CD8-positive, alpha-beta memory T cell (primary cell): ENCODE measurements at regions not wholly inside any gene's neighbourhood (a gene's known extent, or its start where the extent isn't known, plus 50 kb on each side); places are given as distances from the start of the nearest gene placed in this dataset.
"Not testable (repeated sequence)": the region's sequence is repeated elsewhere in the genome, so short reads cannot be mapped to it uniquely, and the experiment has no call there.

Experiments
- CTCF ChIA-PET: fragments of 350-600 bp; sonication (Branson Sonifier 250); formaldehyde crosslinking; loops from one replicate; lab custom pipeline; 2021; ENCODE audit warnings: antibody characterized with exemption; lab: Charles Lee
- POLR2A ChIA-PET: fragments of 350-600 bp; sonication (Branson Sonifier 250); formaldehyde crosslinking; loops from one replicate; lab custom pipeline; 2021; ENCODE audit warnings: antibody characterized with exemption; lab: Charles Lee
- DNase-seq, 5 donors: peaks; one replicate each; pipeline versions ENCODE4 v3.0.0 to v3.0.0-alpha.2; 2020 to 2022; ENCODE audit warnings: mixed read lengths in 1 of 5
- H3K27ac ChIP-seq: one replicate; pipeline ENCODE4 v1.7.0; 2013; ENCODE audit warnings: low read depth, mild to moderate bottlenecking, low read length, moderate library complexity
- H3K27me3 ChIP-seq: 2 replicates; pipeline ENCODE4 v1.7.0; 2013; ENCODE audit warnings: low read length, mild to moderate bottlenecking; ENCODE audit not compliant: insufficient read depth, poor library complexity, severe bottlenecking
- H3K36me3 ChIP-seq: 2 replicates; pipeline ENCODE4 v1.7.0; 2013; ENCODE audit warnings: mild to moderate bottlenecking, low read length, moderate library complexity; ENCODE audit not compliant: insufficient read depth
- H3K4me1 ChIP-seq: 2 replicates; pipeline ENCODE4 v1.7.0; 2013; ENCODE audit warnings: mild to moderate bottlenecking, low read length, moderate library complexity; ENCODE audit not compliant: insufficient read depth
- H3K4me3 ChIP-seq: 2 replicates; pipeline ENCODE4 v1.7.0; 2013; ENCODE audit warnings: mild to moderate bottlenecking, low read length
- H3K9me3 ChIP-seq: 2 replicates; pipeline ENCODE4 v1.7.0; 2013; ENCODE audit warnings: mild to moderate bottlenecking, low read length
- H3K27ac Mint-ChIP-seq, 8 donors: one replicate each; pipeline ENCODE4 v1.8.0; 2020 to 2021; ENCODE audit warnings: mixed read lengths in 8 of 8, mild to moderate bottlenecking in 6 of 8, inconsistent platforms in 3 of 8, moderate library complexity in 3 of 8
- H3K27me3 Mint-ChIP-seq, 2 donors: one replicate each; pipeline ENCODE4 v1.8.0; 2020 to 2021; ENCODE audit warnings: mixed read lengths in 2 of 2, mild to moderate bottlenecking in 1 of 2, moderate library complexity in 1 of 2
- H3K36me3 Mint-ChIP-seq, 3 donors: one replicate each; pipeline ENCODE4 v1.8.0; 2020 to 2021; ENCODE audit warnings: mixed read lengths in 3 of 3, inconsistent platforms in 1 of 3, mild to moderate bottlenecking in 1 of 3
- H3K4me1 Mint-ChIP-seq, 3 donors: one replicate each; pipeline ENCODE4 v1.8.0; 2020 to 2021; ENCODE audit warnings: mixed read lengths in 3 of 3, inconsistent platforms in 1 of 3, mild to moderate bottlenecking in 1 of 3
- H3K4me3 Mint-ChIP-seq, 7 donors: one replicate each; pipeline ENCODE4 v1.8.0; 2020 to 2021; ENCODE audit warnings: mixed read lengths in 7 of 7, mild to moderate bottlenecking in 6 of 7, moderate library complexity in 4 of 7, inconsistent platforms in 2 of 7
- H3K9me3 Mint-ChIP-seq, 5 donors: one replicate each; pipeline ENCODE4 v1.8.0; 2020 to 2022; ENCODE audit warnings: mixed read lengths in 5 of 5, mild to moderate bottlenecking in 3 of 5, moderate library complexity in 2 of 5, inconsistent platforms in 1 of 5

DNA sequence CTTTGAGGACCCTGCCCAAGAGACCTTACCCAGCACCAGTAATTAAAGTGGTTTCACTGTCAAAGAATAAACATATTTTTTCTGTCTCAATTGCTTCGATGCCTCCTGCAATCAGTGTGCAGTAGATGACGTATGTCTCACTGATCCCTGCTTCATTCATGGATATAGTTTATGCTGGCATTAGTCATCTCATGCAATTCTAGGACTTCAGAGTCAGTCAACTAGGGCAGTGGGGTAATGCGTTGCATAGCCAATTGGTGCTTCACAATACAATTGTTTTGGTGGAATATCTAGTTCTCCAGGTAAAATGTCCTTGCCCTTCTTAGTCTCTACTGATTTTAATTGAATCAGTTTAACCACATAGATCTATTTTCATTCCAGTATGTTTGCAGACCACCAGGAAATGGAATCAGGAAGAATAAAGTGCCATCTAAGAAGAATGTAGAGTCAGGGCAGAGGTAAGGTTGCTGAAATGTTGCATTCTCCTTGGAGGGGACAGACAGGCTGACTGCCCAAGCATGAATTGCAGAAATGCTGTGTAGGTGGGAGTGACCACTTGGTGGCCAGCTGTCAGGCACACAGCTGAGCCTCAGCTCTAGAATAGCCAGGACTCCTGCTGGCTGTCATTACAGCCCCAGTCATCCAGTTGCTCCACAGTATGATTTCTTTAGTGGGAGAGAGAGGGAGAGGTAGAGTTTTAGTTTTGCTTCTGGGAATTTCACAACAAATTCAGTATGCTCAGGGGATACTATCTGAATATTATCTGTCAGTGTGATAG lies 73.5 kb upstream of the MEGF10 start:
- H3K9me3 ChIP-seq = no peaks in the 10 kb centered on the region
- H3K27ac ChIP-seq = no peak overlapping the region
- Mint-ChIP-seq H3K4me3 (no peak overlapping the region), H3K27me3 (peaks cover 18 to 42% of the 10 kb centered on the region in 2 donors), H3K9me3 (peaks cover 0 to 3% (median 0%) of the 10 kb centered on the region in 5 donors), H3K27ac (no peak overlapping the region), H3K4me1 (no peaks in the 10 kb centered on the region), H3K36me3 (peaks cover 0 to 13% (median 1%) of the 10 kb centered on the region in 3 donors)
- no peak overlapping the region for H3K4me3 ChIP-seq
- H3K4me1 ChIP-seq = no peaks in the 10 kb centered on the region
- CTCF ChIA-PET = no interaction called here
- DNase-seq = no peak
- H3K27me3 ChIP-seq = peaks cover 3% of the 10 kb centered on the region
- H3K36me3 ChIP-seq = no peaks in the 10 kb centered on the region
- POLR2A ChIA-PET = no interaction called here

DNA sequence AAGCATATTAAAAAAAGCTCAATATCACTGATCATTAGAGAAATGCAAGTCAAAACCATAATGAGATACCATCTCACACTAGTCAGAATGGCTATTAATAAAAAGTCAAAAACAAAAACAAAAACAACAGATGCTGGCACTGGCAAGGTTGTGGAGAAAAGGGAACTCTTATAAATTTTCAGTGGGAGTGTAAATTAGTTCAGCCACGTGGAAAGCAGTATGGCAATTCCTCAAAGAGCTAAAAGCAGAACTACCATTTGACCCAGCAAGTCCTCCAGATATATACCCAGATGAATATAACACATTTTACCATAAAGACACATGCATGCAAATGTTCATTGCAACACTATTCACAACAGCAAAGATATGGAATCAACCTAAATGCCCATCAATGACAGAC lies 68.7 kb upstream of the MEGF10 start:
- H3K4me3 Mint-ChIP-seq, CTCF ChIA-PET, DNase-seq, H3K9me3 ChIP-seq, H3K27ac Mint-ChIP-seq, H3K4me3 ChIP-seq, H3K4me1 ChIP-seq, H3K4me1 Mint-ChIP-seq, H3K9me3 Mint-ChIP-seq, H3K36me3 ChIP-seq, H3K27ac ChIP-seq, H3K27me3 ChIP-seq, POLR2A ChIA-PET: not testable (repeated sequence)
- H3K27me3 Mint-ChIP-seq = peaks cover 7 to 19% of the 10 kb centered on the region in 2 donors
- peaks cover 0 to 13% (median 1%) of the 10 kb centered on the region in 3 donors for H3K36me3 Mint-ChIP-seq

DNA sequence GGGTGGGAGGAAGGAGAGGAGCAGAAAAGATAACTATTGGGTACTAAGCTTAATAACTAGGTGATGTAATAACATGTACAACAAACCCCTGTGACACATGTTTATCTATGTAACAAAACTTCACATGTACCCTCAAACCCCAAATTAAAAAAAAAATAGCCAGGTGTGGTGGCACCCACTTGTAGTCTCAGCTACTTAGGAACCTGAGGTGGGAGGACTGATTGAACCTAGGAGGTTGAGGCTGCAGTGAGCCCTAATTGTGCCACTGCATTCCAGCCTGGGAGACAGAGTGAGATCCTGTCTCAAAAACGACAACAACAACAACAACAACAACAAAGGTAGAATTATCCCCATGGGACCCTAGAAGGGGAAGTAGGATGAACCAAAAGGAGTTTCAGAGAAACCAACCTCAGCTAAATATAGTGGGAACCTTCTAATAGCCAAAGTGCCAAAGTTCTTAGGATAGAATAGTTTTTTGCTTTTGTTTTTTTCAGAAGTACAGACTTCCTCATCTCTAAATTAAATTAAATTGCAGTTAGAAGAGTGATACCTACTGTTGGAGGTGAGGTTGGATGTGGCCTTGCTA lies 67.9 kb upstream of the MEGF10 start:
- H3K9me3 Mint-ChIP-seq, H3K36me3 Mint-ChIP-seq, H3K27ac Mint-ChIP-seq, DNase-seq, H3K4me1 ChIP-seq, H3K27me3 ChIP-seq, CTCF ChIA-PET, H3K36me3 ChIP-seq, H3K4me3 ChIP-seq, H3K27ac ChIP-seq, H3K4me1 Mint-ChIP-seq, H3K9me3 ChIP-seq, H3K4me3 Mint-ChIP-seq, POLR2A ChIA-PET: not testable (repeated sequence)
- H3K27me3 Mint-ChIP-seq = peaks cover 2 to 12% of the 10 kb centered on the region in 2 donors

DNA sequence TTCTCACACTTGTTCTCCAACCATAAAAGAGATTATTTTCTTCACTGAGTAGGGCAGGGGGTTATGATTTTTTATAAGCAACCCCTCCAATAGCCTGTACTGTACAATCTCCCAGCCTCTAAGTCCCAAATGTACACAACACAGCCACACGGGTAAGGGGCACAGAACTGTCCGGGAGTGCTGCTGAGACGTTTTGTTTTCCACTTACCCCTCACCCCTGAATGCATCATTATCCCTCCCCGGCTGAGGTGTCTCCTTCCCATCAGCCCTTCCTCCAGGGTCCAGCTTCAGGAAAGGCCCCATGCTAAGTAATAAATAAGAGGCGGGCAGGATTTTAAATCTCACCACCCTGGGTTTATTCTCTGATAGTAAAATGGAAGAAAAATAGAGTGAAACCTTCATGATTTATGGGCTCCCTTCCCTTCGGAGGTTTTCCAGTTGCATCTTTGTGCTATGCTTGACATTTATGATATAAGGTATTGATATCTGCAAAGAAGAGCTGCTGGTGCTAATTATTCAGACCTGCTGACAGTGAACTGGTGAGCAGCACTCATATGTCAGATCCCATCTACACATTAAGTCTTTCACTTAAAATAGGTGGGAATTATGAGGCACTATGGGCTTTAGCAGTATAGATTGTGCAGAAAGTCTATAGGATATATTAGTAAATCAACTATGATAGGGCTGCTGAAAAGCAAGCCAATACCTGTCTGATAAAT lies 67.2 kb upstream of the MEGF10 start:
- Histone ChIP-seq H3K27me3 (no peaks in the 10 kb centered on the region), H3K4me1 (no peaks in the 10 kb centered on the region), H3K9me3 (no peaks in the 10 kb centered on the region), H3K4me3 (no peak overlapping the region), H3K36me3 (no peaks in the 10 kb centered on the region), H3K27ac (no peak overlapping the region)
- peak overlapping the region in 1 of 8 donors; percentile 16 for H3K27ac Mint-ChIP-seq
- ChIA-PET CTCF (no interaction called here), POLR2A (no interaction called here)
- H3K4me1 Mint-ChIP-seq = no peaks in the 10 kb centered on the region
- no peak for DNase-seq
- H3K9me3 Mint-ChIP-seq = peaks cover 0 to 4% (median 0%) of the 10 kb centered on the region in 5 donors
- H3K36me3 Mint-ChIP-seq = peaks cover 0 to 4% (median 3%) of the 10 kb centered on the region in 3 donors
- H3K4me3 Mint-ChIP-seq = no peak overlapping the region
- H3K27me3 Mint-ChIP-seq = peaks cover 0 to 8% of the 10 kb centered on the region in 2 donors

DNA sequence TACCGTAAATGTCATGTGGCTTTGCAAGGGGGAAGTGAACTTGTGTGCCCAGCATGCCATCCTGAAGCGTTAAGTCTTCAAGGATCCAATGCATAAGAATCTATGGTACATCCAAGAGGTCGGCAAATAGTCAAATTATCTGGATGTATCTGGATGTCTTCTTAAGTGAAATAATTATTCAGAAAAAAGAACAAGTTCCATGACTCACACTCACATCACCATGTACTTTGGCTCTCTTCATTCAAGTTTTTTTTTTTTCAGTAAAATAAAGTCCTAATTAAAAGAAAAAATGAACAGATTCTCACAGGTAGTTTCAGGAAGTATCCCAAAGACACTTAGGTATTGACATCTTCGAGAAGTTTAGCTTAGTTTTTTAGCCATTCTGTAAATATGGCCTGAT lies 62.7 kb upstream of the MEGF10 start:
- H3K27me3 Mint-ChIP-seq = no peaks in the 10 kb centered on the region
- Histone ChIP-seq H3K27me3 (no peaks in the 10 kb centered on the region), H3K4me3 (no peak overlapping the region), H3K27ac (no peak overlapping the region), H3K36me3 (no peaks in the 10 kb centered on the region), H3K9me3 (no peaks in the 10 kb centered on the region), H3K4me1 (peaks cover 12% of the 10 kb centered on the region)
- no peak overlapping the region for H3K27ac Mint-ChIP-seq
- peaks cover 8 to 24% (median 22%) of the 10 kb centered on the region in 3 donors for H3K4me1 Mint-ChIP-seq
- POLR2A ChIA-PET = interaction anchor here (0.7 to 2.8 kb wide), 4 partner anchors 154 to 450 kb away, joined by 3 to 14 read pairs (median 4); partner anchors contain the start of gene LMNB1
- H3K9me3 Mint-ChIP-seq = peaks cover 0 to 4% (median 0%) of the 10 kb centered on the region in 5 donors
- peak overlapping the region in 2 of 7 donors; percentile 4 to 24 for H3K4me3 Mint-ChIP-seq
- DNase-seq = no peak
- CTCF ChIA-PET = no interaction called here
- peaks cover 0 to 11% (median 3%) of the 10 kb centered on the region in 3 donors for H3K36me3 Mint-ChIP-seq

DNA sequence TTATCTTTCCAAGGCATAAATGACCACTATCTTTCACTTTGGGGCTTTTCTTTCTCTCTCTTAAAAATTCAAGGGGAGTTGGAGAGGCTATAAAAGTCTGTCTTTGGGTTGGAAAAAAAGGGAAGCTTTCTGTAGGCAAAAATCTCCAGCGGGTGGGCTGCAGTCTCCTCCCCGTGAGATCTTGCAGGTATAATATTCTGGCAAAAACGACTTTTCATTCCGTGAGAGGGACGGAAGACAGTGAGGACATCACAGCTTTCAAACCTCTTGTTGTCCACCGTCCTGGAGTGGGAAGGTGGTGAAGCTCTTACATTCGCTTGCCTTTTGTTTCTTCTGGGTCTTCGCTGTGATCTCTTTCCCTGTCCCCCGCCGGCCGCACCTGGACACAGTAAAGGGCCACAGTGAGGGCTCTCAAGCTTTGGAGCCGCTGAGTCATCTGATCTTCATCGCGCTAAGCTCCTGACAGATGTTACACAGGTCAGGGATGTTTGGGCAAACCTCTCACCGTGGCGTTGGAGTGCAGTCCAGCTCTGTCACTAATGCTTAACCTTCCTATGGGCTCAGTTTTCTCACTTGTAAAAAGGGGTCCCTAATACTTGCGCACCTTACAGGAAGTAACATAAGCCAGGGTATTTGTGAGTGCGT lies 61.9 kb upstream of the MEGF10 start:
- peak in 1 of 5 donors; percentile 2 for DNase-seq
- Mint-ChIP-seq H3K4me3 (peak overlapping the region; percentile 44 to 86 (median 79)), H3K4me1 (peaks cover 8 to 24% (median 22%) of the 10 kb centered on the region in 3 donors), H3K36me3 (peaks cover 0 to 11% (median 3%) of the 10 kb centered on the region in 3 donors), H3K27me3 (no peaks in the 10 kb centered on the region), H3K27ac (peak overlapping the region; percentile 9 to 97 (median 60)), H3K9me3 (peaks cover 0 to 4% (median 0%) of the 10 kb centered on the region in 5 donors)
- Histone ChIP-seq H3K4me3 (peak overlapping the region; percentile 59), H3K4me1 (peaks cover 12% of the 10 kb centered on the region), H3K36me3 (no peaks in the 10 kb centered on the region), H3K27me3 (no peaks in the 10 kb centered on the region), H3K27ac (no peak overlapping the region), H3K9me3 (no peaks in the 10 kb centered on the region)
- ChIA-PET CTCF (interaction anchor here (1.0 kb wide), 1 partner anchor 77 kb away, joined by 3 read pairs; no protein-coding TSS in a partner anchor), POLR2A (interaction anchor here (0.7 to 2.8 kb wide), 5 partner anchors 154 to 451 kb away, joined by 3 to 14 read pairs (median 4); partner anchors contain the start of gene LMNB1)

DNA sequence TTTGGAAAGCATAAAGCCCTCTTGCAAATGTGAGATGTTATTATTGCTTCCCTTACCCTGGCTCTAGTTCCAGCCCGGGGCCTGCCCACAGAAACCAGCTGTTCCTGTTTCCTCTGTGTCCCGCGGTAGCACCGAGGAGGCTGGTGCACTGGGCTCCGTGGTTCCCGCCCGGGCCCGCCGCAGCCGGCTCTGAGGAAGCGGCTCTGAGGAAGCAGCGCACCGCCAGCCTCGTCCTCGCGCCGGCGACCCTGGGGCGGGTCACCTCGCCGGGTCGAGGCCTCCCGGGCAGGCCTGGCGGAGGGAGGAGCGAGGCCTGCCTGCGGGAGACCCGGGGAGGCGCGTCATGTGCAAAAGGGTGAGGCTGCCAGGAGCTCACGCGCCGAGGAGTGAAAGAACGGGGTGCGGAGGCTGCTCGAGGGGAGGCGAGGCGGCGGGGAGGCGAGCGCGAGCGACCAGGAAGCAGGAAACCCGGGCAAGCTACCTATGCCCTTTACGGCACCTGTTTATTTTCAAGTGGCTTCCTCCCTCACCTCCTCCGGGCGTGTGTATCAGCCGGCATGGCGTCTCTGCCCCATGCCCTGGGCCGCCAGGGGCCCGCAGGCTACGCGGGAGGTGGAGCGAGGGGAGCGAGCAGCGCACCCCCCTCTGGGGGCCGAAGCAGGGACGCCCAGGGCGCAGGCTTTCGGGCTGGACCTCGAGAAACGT lies 61.3 kb upstream of the MEGF10 start:
- peak overlapping the region; percentile 59 for H3K4me3 ChIP-seq
- H3K36me3 ChIP-seq = no peaks in the 10 kb centered on the region
- DNase-seq = peak; percentile 7 to 60 (median 47)
- H3K9me3 Mint-ChIP-seq = peaks cover 0 to 4% (median 0%) of the 10 kb centered on the region in 5 donors
- peak overlapping the region; percentile 44 to 86 (median 79) for H3K4me3 Mint-ChIP-seq
- no peak overlapping the region for H3K27ac ChIP-seq
- peaks cover 8 to 24% (median 22%) of the 10 kb centered on the region in 3 donors for H3K4me1 Mint-ChIP-seq
- no peaks in the 10 kb centered on the region for H3K9me3 ChIP-seq
- H3K4me1 ChIP-seq = peaks cover 12% of the 10 kb centered on the region
- peaks cover 0 to 11% (median 5%) of the 10 kb centered on the region in 3 donors for H3K36me3 Mint-ChIP-seq
- no peaks in the 10 kb centered on the region for H3K27me3 Mint-ChIP-seq
- H3K27me3 ChIP-seq = no peaks in the 10 kb centered on the region
- ChIA-PET POLR2A (interaction anchor here (1.1 to 2.8 kb wide), 2 partner anchors 383 to 452 kb away, joined by 3 to 14 read pairs; partner anchors contain the start of gene LMNB1), CTCF (interaction anchor here (1.0 to 1.2 kb wide), 2 partner anchors 11 to 76 kb away, joined by 3 read pairs; no protein-coding TSS in a partner anchor)
- H3K27ac Mint-ChIP-seq = peak overlapping the region; percentile 29 to 97 (median 68)
